Progenitor cell of endocrine pancreas (in vitro differentiated cells): ENCODE measurements at regions not wholly inside any gene's neighbourhood (a gene's known extent, or its start where the extent isn't known, plus 50 kb on each side); places are given as distances from the start of the nearest gene placed in this dataset.

ENCODE experiments used
- DNase-seq: peaks from one replicate; pipeline ENCODE4 v3.0.0; 2021; ENCODE audit warnings: low spot score; ENCODE audit not compliant: unreplicated experiment
- H3K27ac Mint-ChIP-seq: 2 replicates; pipeline ENCODE4 v1.8.0; 2021; ENCODE audit warnings: mild to moderate bottlenecking, moderate library complexity, mixed read lengths
- H3K27me3 Mint-ChIP-seq: 2 replicates; pipeline ENCODE4 v1.8.0; 2021; ENCODE audit warnings: mixed read lengths
- H3K36me3 Mint-ChIP-seq: 2 replicates; pipeline ENCODE4 v1.8.0; 2022; ENCODE audit warnings: mixed read lengths; ENCODE audit not compliant: insufficient read depth
- H3K4me1 Mint-ChIP-seq: 2 replicates; pipeline ENCODE4 v1.8.0; 2021; ENCODE audit warnings: low read depth, mixed read lengths
- H3K4me3 Mint-ChIP-seq: 2 replicates; pipeline ENCODE4 v1.8.0; 2021; ENCODE audit warnings: low read depth, mild to moderate bottlenecking, moderate library complexity, mixed read lengths
- H3K9me3 Mint-ChIP-seq: 2 replicates; pipeline ENCODE4 v1.8.0; 2021; ENCODE audit warnings: low read depth, mixed read lengths
- CTCF ChIP-seq: fragments of 200-600 bp; sonication (generic); IDR thresholded peaks from one replicate; pipeline ENCODE4 v1.5.0; 2021; ENCODE audit warnings: antibody characterized with exemption, mild to moderate bottlenecking; ENCODE audit not compliant: unreplicated experiment

DNA sequence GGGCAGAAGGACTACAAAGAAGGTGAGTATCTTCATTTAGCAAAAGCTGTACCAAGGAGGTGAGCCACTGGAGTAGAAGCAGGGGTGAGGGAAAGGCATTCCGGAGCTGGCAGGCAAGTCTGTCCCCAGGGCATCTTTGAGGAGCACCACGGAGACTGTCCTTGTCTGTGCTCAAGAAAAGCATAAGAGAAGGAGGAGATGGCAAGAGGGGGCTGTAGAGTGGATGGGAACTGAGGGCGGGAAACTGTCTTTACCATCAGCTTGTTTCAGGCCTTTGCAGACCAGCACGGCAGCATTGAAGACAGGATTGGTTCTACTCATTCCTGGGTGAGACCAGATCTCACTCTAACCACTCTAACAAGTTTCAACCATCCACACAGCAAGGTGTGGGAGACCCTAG, 355.8 kb downstream of the AJAP1 start:
- H3K27ac Mint-ChIP-seq, result no peak overlapping the region
- no peaks in the 10 kb centered on the region for H3K36me3 Mint-ChIP-seq
- DNase-seq, result no peak
- no peak overlapping the region for H3K4me3 Mint-ChIP-seq
- no peak for TF ChIP-seq CTCF
- no peaks in the 10 kb centered on the region for H3K4me1 Mint-ChIP-seq
- H3K27me3 Mint-ChIP-seq, result peaks cover 7% of the 10 kb centered on the region
- H3K9me3 Mint-ChIP-seq, result no peaks in the 10 kb centered on the region

GRCh38 chr1:5009376-5010065, 355.1 kb downstream of the AJAP1 start:
- no peak for TF ChIP-seq CTCF
- Mint-ChIP-seq H3K4me1 (no peaks in the 10 kb centered on the region), H3K36me3 (no peaks in the 10 kb centered on the region), H3K27me3 (peaks cover 7% of the 10 kb centered on the region), H3K4me3 (no peak overlapping the region), H3K27ac (no peak overlapping the region), H3K9me3 (no peaks in the 10 kb centered on the region)
- no peak for DNase-seq

GRCh38 chr1:5005171-5005570, 350.8 kb downstream of the AJAP1 start:
- H3K4me3 Mint-ChIP-seq, result no peak overlapping the region
- no peak for TF ChIP-seq CTCF
- no peak overlapping the region for H3K27ac Mint-ChIP-seq
- DNase-seq, result no peak
- peaks cover 4% of the 10 kb centered on the region for H3K27me3 Mint-ChIP-seq
- H3K4me1 Mint-ChIP-seq, result no peaks in the 10 kb centered on the region
- H3K9me3 Mint-ChIP-seq, result no peaks in the 10 kb centered on the region
- H3K36me3 Mint-ChIP-seq, result no peaks in the 10 kb centered on the region

DNA sequence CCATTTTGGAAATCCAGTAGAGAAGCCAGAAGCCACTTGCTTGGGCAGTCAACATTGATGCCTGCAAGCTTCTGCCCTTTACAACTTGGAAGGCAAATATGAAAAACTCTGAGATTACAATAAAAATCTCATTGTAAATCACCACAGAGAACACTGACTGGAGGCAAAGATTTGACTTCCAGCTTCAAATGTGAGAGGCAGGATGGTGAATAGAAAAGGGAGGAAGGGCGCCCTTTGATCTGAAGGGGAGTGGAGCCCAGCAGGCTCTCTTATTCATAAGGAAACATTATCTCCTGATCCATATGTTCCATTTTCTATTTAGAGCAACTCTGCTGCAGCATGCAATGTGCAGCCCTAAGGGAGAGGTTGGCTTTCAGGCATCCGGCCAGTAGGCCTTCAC, 348.3 kb downstream of the AJAP1 start:
- DNase-seq, result no peak
- H3K27me3 Mint-ChIP-seq, result no peaks in the 10 kb centered on the region
- H3K27ac Mint-ChIP-seq, result no peak overlapping the region
- H3K36me3 Mint-ChIP-seq, result no peaks in the 10 kb centered on the region
- H3K4me3 Mint-ChIP-seq, result no peak overlapping the region
- H3K4me1 Mint-ChIP-seq, result no peaks in the 10 kb centered on the region
- no peaks in the 10 kb centered on the region for H3K9me3 Mint-ChIP-seq
- no peak for TF ChIP-seq CTCF

- Mint-ChIP-seq H3K27me3 (no peaks in the 10 kb centered on the region), H3K9me3 (no peaks in the 10 kb centered on the region), H3K4me1 (no peaks in the 10 kb centered on the region), H3K27ac (no peak overlapping the region), H3K4me3 (no peak overlapping the region), H3K36me3 (no peaks in the 10 kb centered on the region)
- DNase-seq, result peak; percentile 40
- TF ChIP-seq CTCF, result no peak
Measured at GRCh38 chr1:5001466-5001865, 347.1 kb downstream of the AJAP1 start.
